HEK293 (cell line): ENCODE measurements at regions not wholly inside any gene's neighbourhood (a gene's known extent, or its start where the extent isn't known, plus 50 kb on each side); places are given as distances from the start of the nearest gene placed in this dataset.
A peak's percentile ranks its signal among the peaks of the same experiment; 100 is the strongest.

ENCODE experiments used
- CTCF ChIA-PET: fragments of 350-600 bp; formaldehyde crosslinking; extraction: SDS; loops from one replicate; lab custom pipeline; 2021; ENCODE audit warnings: antibody characterized with exemption; lab: Yijun Ruan, JAX
- POLR2A ChIA-PET: fragments of 300-600 bp; formaldehyde crosslinking; extraction: SDS; loops from one replicate; lab custom pipeline; 2020; ENCODE audit warnings: antibody characterized with exemption, inconsistent platforms; lab: Yijun Ruan, JAX
- H3K27ac ChIP-seq: fragments of 200-500 bp; sonication (Bioruptor generic); 2 replicates; pipeline ENCODE4 v1.5.1; 2014; ENCODE audit warnings: low read depth, low read length, control low read depth, inconsistent platforms; ENCODE audit errors: extremely low read depth
- H3K36me3 ChIP-seq, 2 experiments: fragments of 200-500 bp in 1 of 2; sonication (Bioruptor generic) in 1 of 2; 1 replicate in 1 of 2; 2 replicates in 1 of 2; pipeline ENCODE4 v1.5.1; 2014 to 2017; ENCODE audit warnings: inconsistent platforms in 2 of 2, low read length in 2 of 2; ENCODE audit not compliant: control insufficient read depth in 2 of 2, insufficient read depth in 1 of 2
- H3K4me1 ChIP-seq: fragments of 200-500 bp; sonication (Bioruptor generic); 2 replicates; pipeline ENCODE4 v1.5.1; 2014; ENCODE audit warnings: mild to moderate bottlenecking, low read length, inconsistent platforms; ENCODE audit not compliant: control insufficient read depth, insufficient read depth
- H3K4me3 ChIP-seq: 2 replicates; pipeline ENCODE4 v1.5.1; 2011; ENCODE audit warnings: low read depth, mild to moderate bottlenecking, control low read depth, low read length, moderate library complexity
- H3K9me3 ChIP-seq: fragments of 200-500 bp; sonication (Bioruptor generic); 2 replicates; pipeline ENCODE4 v1.5.1; 2014; ENCODE audit warnings: low read depth, low read length, inconsistent platforms; ENCODE audit not compliant: control insufficient read depth, insufficient read depth
- MEIS1 ChIP-seq: sonication (generic); formaldehyde crosslinking; IDR thresholded peaks from 2 replicates; pipeline ENCODE4 v1.8.1; 2022; ENCODE audit warnings: missing genetic modification reagents, mild to moderate bottlenecking, borderline replicate concordance
- MZF1 ChIP-seq: fragments of 450-650 bp; formaldehyde crosslinking; IDR thresholded peaks from 2 replicates; pipeline ENCODE4 v1.5.1; 2017; ENCODE audit warnings: missing biosample characterization, missing genetic modification characterization, borderline replicate concordance
- OSR2 ChIP-seq: fragments of 450-650 bp; formaldehyde crosslinking; IDR thresholded peaks from 2 replicates; pipeline ENCODE4 v1.5.1; 2016; ENCODE audit warnings: missing biosample characterization, missing genetic modification characterization
- SALL2 ChIP-seq: fragments of 450-650 bp; formaldehyde crosslinking; IDR thresholded peaks from 2 replicates; pipeline ENCODE4 v1.5.0; 2017; ENCODE audit warnings: missing biosample characterization, mild to moderate bottlenecking, missing genetic modification characterization, borderline replicate concordance
- SCRT1 ChIP-seq: fragments of 450-650 bp; formaldehyde crosslinking; IDR thresholded peaks from 2 replicates; pipeline ENCODE4 v1.5.1; 2016; ENCODE audit warnings: missing biosample characterization, missing genetic modification characterization, borderline replicate concordance
- TCF7L2 ChIP-seq: IDR thresholded peaks from 2 replicates; pipeline ENCODE4 v1.6.1; 2011; ENCODE audit warnings: low read depth, mild to moderate bottlenecking, inconsistent platforms, low read length, moderate library complexity, borderline replicate concordance
- ZFHX2 ChIP-seq: fragments of 450-650 bp; formaldehyde crosslinking; conservative IDR thresholded peaks from 2 replicates; pipeline ENCODE4 v1.5.1; 2016; ENCODE audit warnings: missing biosample characterization, missing genetic modification characterization
- ZNF16 ChIP-seq: fragments of 450-650 bp; formaldehyde crosslinking; IDR thresholded peaks from 2 replicates; pipeline ENCODE4 v1.5.1; 2016; ENCODE audit warnings: low read depth, missing biosample characterization, missing genetic modification characterization
- ZNF529 ChIP-seq: fragments of 450-650 bp; formaldehyde crosslinking; IDR thresholded peaks from 2 replicates; pipeline ENCODE4 v1.5.1; 2017; ENCODE audit warnings: missing genetic modification characterization, missing biosample characterization; ENCODE audit not compliant: insufficient replicate concordance
- ZXDB ChIP-seq: fragments of 450-650 bp; formaldehyde crosslinking; IDR thresholded peaks from 2 replicates; pipeline ENCODE4 v1.5.1; 2016; ENCODE audit warnings: missing biosample characterization, missing genetic modification characterization
- TF ChIP-seq, protein P1 (sequence below): fragments of 450-650 bp; formaldehyde crosslinking; IDR thresholded peaks from 2 replicates; pipeline ENCODE4 v1.5.1; 2016; ENCODE audit warnings: missing biosample characterization, missing genetic modification characterization
- TF ChIP-seq, protein P2 (sequence below): fragments of 450-650 bp; formaldehyde crosslinking; IDR thresholded peaks from 2 replicates; pipeline ENCODE4 v1.5.1; 2017; ENCODE audit warnings: missing biosample characterization, mild to moderate bottlenecking, missing genetic modification characterization, moderate library complexity
- TF ChIP-seq, protein P3 (sequence below): fragments of 450-650 bp; formaldehyde crosslinking; IDR thresholded peaks from 2 replicates; pipeline ENCODE4 v1.5.1; 2017; ENCODE audit warnings: missing biosample characterization, missing genetic modification characterization
- TF ChIP-seq, protein P4 (sequence below): fragments of 450-650 bp; formaldehyde crosslinking; optimal IDR thresholded peaks from 2 replicates; pipeline ENCODE3; 2016; ENCODE audit warnings: missing biosample characterization, mild to moderate bottlenecking, missing genetic modification characterization
- TF ChIP-seq, protein P5 (sequence below): fragments of 450-650 bp; formaldehyde crosslinking; IDR thresholded peaks from 2 replicates; pipeline ENCODE4 v1.5.1; 2016; ENCODE audit warnings: missing biosample characterization, missing genetic modification characterization, borderline replicate concordance

DNA sequence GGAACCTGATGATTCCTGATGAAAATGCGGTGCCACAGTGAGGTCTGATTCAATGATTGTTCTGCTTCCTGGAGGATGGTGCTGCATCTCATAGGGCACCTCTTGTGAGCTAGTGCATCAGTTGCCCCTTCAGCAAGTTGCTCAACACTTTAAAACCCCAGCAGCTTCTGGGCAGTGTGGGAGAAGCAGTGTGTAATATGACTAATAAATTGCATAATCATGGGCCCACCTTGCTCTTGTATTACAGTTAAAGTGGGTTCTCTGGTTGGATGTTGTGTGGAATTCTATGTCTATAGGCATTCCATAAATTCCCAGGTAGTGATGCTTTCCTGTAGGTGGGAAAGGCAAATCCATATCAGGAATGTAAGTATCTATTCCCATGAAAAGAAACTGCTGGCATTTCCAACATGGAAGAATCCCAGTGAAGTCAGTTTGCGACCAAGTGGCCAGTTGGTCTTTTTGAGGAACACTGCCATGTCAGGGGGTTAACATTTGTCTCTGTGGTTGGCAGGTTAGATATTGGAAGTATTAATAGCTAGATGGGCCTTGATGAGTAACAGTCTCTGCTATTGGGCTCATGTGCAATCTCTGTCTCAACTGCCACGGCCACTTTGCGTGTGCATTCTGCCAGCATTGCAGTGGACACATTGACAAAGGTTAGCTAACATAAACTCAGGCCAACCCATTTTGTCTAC lies 121.1 kb upstream of the OTUD4 start:
- no peak overlapping the region for H3K27ac ChIP-seq
- no peaks in the 10 kb centered on the region for H3K36me3 ChIP-seq
- no peak overlapping the region for H3K4me3 ChIP-seq
- CTCF ChIA-PET, result no interaction called here
- no peaks in the 10 kb centered on the region for H3K9me3 ChIP-seq
- H3K4me1 ChIP-seq, result no peaks in the 10 kb centered on the region
- TF ChIP-seq MEIS1 (CRISPR knock-in tag), result no peak
- TF ChIP-seq, protein P1, sequence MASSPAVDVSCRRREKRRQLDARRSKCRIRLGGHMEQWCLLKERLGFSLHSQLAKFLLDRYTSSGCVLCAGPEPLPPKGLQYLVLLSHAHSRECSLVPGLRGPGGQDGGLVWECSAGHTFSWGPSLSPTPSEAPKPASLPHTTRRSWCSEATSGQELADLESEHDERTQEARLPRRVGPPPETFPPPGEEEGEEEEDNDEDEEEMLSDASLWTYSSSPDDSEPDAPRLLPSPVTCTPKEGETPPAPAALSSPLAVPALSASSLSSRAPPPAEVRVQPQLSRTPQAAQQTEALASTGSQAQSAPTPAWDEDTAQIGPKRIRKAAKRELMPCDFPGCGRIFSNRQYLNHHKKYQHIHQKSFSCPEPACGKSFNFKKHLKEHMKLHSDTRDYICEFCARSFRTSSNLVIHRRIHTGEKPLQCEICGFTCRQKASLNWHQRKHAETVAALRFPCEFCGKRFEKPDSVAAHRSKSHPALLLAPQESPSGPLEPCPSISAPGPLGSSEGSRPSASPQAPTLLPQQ, result peak; percentile 45; the same call in 1 of the 2 replicates
- POLR2A ChIA-PET, result no interaction called here

DNA sequence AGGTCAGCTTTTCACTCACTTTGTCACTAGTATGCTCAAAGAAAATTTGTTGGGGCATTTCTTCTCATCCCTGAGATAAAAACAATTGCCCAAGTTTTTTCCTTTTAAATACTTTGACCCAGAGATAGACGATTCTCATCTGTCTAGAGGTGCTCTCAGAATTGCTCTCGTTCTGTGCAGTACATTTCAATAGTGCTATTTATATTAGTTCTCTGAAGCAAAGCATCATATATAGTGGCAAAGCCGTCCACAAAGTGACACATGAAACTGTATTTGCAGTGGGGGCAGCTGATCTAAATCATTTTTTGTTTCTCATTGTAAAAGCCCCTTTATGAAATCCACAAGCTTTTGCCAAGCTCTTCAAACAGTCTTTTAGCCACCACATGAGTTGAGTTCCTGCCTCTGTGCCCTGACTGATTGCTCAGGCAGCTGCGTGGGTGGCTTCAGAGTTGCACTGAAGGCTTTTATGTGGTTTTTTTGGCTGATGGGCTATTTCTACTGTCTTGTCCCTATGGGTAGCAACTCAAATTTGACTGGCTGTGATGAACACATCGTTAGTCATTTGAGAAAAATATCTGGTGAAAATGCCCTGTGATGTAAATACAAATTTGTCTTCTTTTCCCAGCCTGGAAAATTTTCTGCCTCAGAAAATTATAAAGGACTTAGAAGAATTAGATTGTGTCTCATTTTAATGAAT lies 119.1 kb upstream of the OTUD4 start:
- CTCF ChIA-PET, result no interaction called here
- no peak overlapping the region for H3K4me3 ChIP-seq

DNA sequence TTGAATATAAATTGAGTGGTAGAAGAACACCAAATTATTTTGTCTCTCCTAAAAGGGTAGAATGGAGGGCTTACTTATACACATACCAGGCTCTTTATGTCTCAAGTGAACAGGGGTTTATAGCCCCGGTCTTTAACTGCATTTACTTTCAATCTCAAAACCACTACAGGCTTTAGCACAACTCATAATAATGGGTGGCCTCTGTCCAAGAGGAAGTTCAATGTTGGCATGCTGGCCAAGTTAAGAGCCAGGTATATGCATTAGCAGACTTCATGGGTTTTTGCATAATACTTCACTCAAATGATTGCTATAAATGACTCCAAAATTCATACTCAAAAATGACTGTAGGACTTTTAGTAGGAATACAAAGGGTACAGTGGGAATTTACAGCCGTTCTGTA lies 118.5 kb upstream of the OTUD4 start:
- ChIA-PET POLR2A (no interaction called here), CTCF (no interaction called here)
- Histone ChIP-seq H3K4me3 (no peak overlapping the region), H3K9me3 (no peaks in the 10 kb centered on the region), H3K4me1 (no peaks in the 10 kb centered on the region), H3K36me3 (no peaks in the 10 kb centered on the region), H3K27ac (no peak overlapping the region)
- TF ChIP-seq ZNF529 (tag by site-specific recombination), result no peak
- TF ChIP-seq ZNF16, result no peak
- no peak for TF ChIP-seq SCRT1 (tag by site-specific recombination)
- no peak for TF ChIP-seq TCF7L2
- TF ChIP-seq, protein P2, sequence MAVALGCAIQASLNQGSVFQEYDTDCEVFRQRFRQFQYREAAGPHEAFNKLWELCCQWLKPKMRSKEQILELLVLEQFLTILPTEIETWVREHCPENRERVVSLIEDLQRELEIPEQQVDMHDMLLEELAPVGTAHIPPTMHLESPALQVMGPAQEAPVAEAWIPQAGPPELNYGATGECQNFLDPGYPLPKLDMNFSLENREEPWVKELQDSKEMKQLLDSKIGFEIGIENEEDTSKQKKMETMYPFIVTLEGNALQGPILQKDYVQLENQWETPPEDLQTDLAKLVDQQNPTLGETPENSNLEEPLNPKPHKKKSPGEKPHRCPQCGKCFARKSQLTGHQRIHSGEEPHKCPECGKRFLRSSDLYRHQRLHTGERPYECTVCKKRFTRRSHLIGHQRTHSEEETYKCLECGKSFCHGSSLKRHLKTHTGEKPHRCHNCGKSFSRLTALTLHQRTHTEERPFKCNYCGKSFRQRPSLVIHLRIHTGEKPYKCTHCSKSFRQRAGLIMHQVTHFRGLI, result no peak
- TF ChIP-seq, protein P3, sequence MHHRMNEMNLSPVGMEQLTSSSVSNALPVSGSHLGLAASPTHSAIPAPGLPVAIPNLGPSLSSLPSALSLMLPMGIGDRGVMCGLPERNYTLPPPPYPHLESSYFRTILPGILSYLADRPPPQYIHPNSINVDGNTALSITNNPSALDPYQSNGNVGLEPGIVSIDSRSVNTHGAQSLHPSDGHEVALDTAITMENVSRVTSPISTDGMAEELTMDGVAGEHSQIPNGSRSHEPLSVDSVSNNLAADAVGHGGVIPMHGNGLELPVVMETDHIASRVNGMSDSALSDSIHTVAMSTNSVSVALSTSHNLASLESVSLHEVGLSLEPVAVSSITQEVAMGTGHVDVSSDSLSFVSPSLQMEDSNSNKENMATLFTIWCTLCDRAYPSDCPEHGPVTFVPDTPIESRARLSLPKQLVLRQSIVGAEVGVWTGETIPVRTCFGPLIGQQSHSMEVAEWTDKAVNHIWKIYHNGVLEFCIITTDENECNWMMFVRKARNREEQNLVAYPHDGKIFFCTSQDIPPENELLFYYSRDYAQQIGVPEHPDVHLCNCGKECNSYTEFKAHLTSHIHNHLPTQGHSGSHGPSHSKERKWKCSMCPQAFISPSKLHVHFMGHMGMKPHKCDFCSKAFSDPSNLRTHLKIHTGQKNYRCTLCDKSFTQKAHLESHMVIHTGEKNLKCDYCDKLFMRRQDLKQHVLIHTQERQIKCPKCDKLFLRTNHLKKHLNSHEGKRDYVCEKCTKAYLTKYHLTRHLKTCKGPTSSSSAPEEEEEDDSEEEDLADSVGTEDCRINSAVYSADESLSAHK, result no peak
- no peak for TF ChIP-seq ZXDB (tag by site-specific recombination)
- TF ChIP-seq, protein P4, sequence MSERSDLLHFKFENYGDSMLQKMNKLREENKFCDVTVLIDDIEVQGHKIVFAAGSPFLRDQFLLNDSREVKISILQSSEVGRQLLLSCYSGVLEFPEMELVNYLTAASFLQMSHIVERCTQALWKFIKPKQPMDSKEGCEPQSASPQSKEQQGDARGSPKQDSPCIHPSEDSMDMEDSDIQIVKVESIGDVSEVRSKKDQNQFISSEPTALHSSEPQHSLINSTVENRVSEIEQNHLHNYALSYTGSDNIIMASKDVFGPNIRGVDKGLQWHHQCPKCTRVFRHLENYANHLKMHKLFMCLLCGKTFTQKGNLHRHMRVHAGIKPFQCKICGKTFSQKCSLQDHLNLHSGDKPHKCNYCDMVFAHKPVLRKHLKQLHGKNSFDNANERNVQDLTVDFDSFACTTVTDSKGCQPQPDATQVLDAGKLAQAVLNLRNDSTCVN (tag by site-specific recombination), result no peak
- no peak for TF ChIP-seq MZF1 (tag by site-specific recombination)
- TF ChIP-seq OSR2, result no peak
- TF ChIP-seq SALL2 (tag by site-specific recombination), result no peak

More for the DNA sequence above, 119.1 kb upstream of the OTUD4 start:
- TF ChIP-seq, protein P5, sequence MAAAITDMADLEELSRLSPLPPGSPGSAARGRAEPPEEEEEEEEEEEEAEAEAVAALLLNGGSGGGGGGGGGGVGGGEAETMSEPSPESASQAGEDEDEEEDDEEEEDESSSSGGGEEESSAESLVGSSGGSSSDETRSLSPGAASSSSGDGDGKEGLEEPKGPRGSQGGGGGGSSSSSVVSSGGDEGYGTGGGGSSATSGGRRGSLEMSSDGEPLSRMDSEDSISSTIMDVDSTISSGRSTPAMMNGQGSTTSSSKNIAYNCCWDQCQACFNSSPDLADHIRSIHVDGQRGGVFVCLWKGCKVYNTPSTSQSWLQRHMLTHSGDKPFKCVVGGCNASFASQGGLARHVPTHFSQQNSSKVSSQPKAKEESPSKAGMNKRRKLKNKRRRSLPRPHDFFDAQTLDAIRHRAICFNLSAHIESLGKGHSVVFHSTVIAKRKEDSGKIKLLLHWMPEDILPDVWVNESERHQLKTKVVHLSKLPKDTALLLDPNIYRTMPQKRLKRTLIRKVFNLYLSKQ, result no peak
- peak; percentile 33 for TF ChIP-seq ZFHX2 (tag by site-specific recombination)
- TF ChIP-seq, all 188 proteins: peak for 1
- Histone ChIP-seq H3K36me3 (no peaks in the 10 kb centered on the region), H3K9me3 (no peaks in the 10 kb centered on the region), H3K4me1 (no peaks in the 10 kb centered on the region), H3K27ac (no peak overlapping the region)
- POLR2A ChIA-PET, result no interaction called here
